Activated CD8-positive, alpha-beta T cell treated with anti-CD3 and anti-CD28 coated beads, Interleukin-2, amount 10 ng/mL, durations not matched to agents 7 days and 5 days (primary cell): ENCODE measurements at regions not wholly inside any gene's neighbourhood (a gene's known extent, or its start where the extent isn't known, plus 50 kb on each side); places are given as distances from the start of the nearest gene placed in this dataset.

Experiments
- ATAC-seq: fragments of 150-1000 bp; cut with Tn5 transposase; one replicate; pipeline ENCODE4 v1.10.0; 2021; ENCODE audit warnings: moderate library complexity
- CTCF ChIA-PET: fragments of 350-600 bp; sonication (Branson Sonifier 250); formaldehyde crosslinking; loops from one replicate; lab custom pipeline; 2021; ENCODE audit warnings: antibody characterized with exemption; lab: Charles Lee
- POLR2A ChIA-PET: fragments of 350-600 bp; sonication (Branson Sonifier 250); formaldehyde crosslinking; loops from one replicate; lab custom pipeline; 2021; ENCODE audit warnings: antibody characterized with exemption; lab: Charles Lee
- DNase-seq: peaks from one replicate; pipeline ENCODE4 v3.0.0-alpha.2; 2020
- H3K27ac Mint-ChIP-seq: one replicate; pipeline ENCODE4 v1.8.0; 2021; ENCODE audit warnings: mild to moderate bottlenecking, mixed read lengths
- H3K27me3 Mint-ChIP-seq: one replicate; pipeline ENCODE4 v1.8.0; 2021; ENCODE audit warnings: low read depth, mixed read lengths
- H3K36me3 Mint-ChIP-seq: one replicate; pipeline ENCODE4 v1.8.0; 2021; ENCODE audit warnings: low read depth, mixed read lengths
- H3K4me1 Mint-ChIP-seq: one replicate; pipeline ENCODE4 v1.8.0; 2021; ENCODE audit warnings: low read depth, mixed read lengths
- H3K4me3 Mint-ChIP-seq: one replicate; pipeline ENCODE4 v1.8.0; 2021; ENCODE audit warnings: mild to moderate bottlenecking, mixed read lengths
- H3K9me3 Mint-ChIP-seq: one replicate; pipeline ENCODE4 v1.8.0; 2022; ENCODE audit warnings: mixed read lengths; ENCODE audit not compliant: insufficient read depth

GRCh38 chr2:8547284-8548064 is 134.4 kb upstream of the ID2 start:
- DNase-seq, result no peak
- Mint-ChIP-seq H3K4me1 (peaks cover 76% of the 10 kb centered on the region), H3K27me3 (no peaks in the 10 kb centered on the region), H3K9me3 (no peaks in the 10 kb centered on the region), H3K4me3 (no peak overlapping the region), H3K27ac (peak overlapping the region; percentile 58), H3K36me3 (no peaks in the 10 kb centered on the region)
- ChIA-PET CTCF (no interaction called here), POLR2A (interaction anchor here (6.3 kb wide), 1 partner anchor 133 kb away, joined by 73 read pairs; the partner anchor contains the start of gene ID2)
- ATAC-seq, result no peak

GRCh38 chr2:8548065-8548618 is 133.7 kb upstream of the ID2 start:
- ChIA-PET POLR2A (interaction anchor here (0.7 to 1.7 kb wide), 2 partner anchors 29 to 134 kb away, joined by 3 to 8 read pairs; partner anchors contain the start of gene ID2), CTCF (interaction anchor here (1.2 to 1.5 kb wide), 3 partner anchors 8 to 132 kb away, joined by 3 to 4 read pairs (median 3); no protein-coding TSS in a partner anchor)
- Mint-ChIP-seq H3K36me3 (no peaks in the 10 kb centered on the region), H3K4me1 (peaks cover 71% of the 10 kb centered on the region), H3K9me3 (no peaks in the 10 kb centered on the region), H3K27me3 (no peaks in the 10 kb centered on the region), H3K4me3 (no peak overlapping the region), H3K27ac (peak overlapping the region; percentile 6)
- ATAC-seq, result no peak
- DNase-seq, result no peak

GRCh38 chr2:8548619-8549150 is 133.2 kb upstream of the ID2 start:
- DNase-seq, result no peak
- no peaks in the 10 kb centered on the region for H3K36me3 Mint-ChIP-seq
- POLR2A ChIA-PET, result interaction anchor here (0.7 to 1.7 kb wide), 2 partner anchors 29 to 134 kb away, joined by 3 to 8 read pairs; partner anchors contain the start of gene ID2
- peaks cover 65% of the 10 kb centered on the region for H3K4me1 Mint-ChIP-seq
- H3K27ac Mint-ChIP-seq, result peak overlapping the region; percentile 9
- CTCF ChIA-PET, result interaction anchor here (1.2 to 1.5 kb wide), 3 partner anchors 9 to 132 kb away, joined by 3 to 4 read pairs (median 3); no protein-coding TSS in a partner anchor
- no peak for ATAC-seq
- H3K9me3 Mint-ChIP-seq, result no peaks in the 10 kb centered on the region
- H3K4me3 Mint-ChIP-seq, result no peak overlapping the region
- H3K27me3 Mint-ChIP-seq, result no peaks in the 10 kb centered on the region

GRCh38 chr2:8549273-8549922 is 132.5 kb upstream of the ID2 start:
- CTCF ChIA-PET, result interaction anchor here (1.5 to 2.2 kb wide), 3 partner anchors 9 to 131 kb away, joined by 3 to 8 read pairs (median 4); no protein-coding TSS in a partner anchor
- no peaks in the 10 kb centered on the region for H3K9me3 Mint-ChIP-seq
- H3K27ac Mint-ChIP-seq, result peak overlapping the region; percentile 21
- H3K4me3 Mint-ChIP-seq, result no peak overlapping the region
- no peak for ATAC-seq
- no peaks in the 10 kb centered on the region for H3K36me3 Mint-ChIP-seq
- no peaks in the 10 kb centered on the region for H3K27me3 Mint-ChIP-seq
- no peak for DNase-seq
- POLR2A ChIA-PET, result interaction anchor here (1.7 kb wide), 1 partner anchor 133 kb away, joined by 8 read pairs; the partner anchor contains the start of gene ID2
- peaks cover 58% of the 10 kb centered on the region for H3K4me1 Mint-ChIP-seq

GRCh38 chr2:8549942-8550341 is 131.9 kb upstream of the ID2 start:
- Mint-ChIP-seq H3K27ac (peak overlapping the region; percentile 21), H3K36me3 (no peaks in the 10 kb centered on the region), H3K27me3 (no peaks in the 10 kb centered on the region), H3K4me1 (peaks cover 53% of the 10 kb centered on the region), H3K9me3 (no peaks in the 10 kb centered on the region), H3K4me3 (no peak overlapping the region)
- CTCF ChIA-PET, result interaction anchor here (1.5 to 2.2 kb wide), 2 partner anchors 10 kb away, joined by 3 to 8 read pairs; no protein-coding TSS in a partner anchor
- POLR2A ChIA-PET, result interaction anchor here (0.8 to 1.7 kb wide), 2 partner anchors 132 kb away, joined by 3 to 8 read pairs; partner anchors contain the start of gene ID2
- no peak for ATAC-seq
- DNase-seq, result no peak

- Mint-ChIP-seq H3K4me1 (peaks cover 47% of the 10 kb centered on the region), H3K4me3 (no peak overlapping the region), H3K36me3 (no peaks in the 10 kb centered on the region), H3K9me3 (no peaks in the 10 kb centered on the region), H3K27me3 (no peaks in the 10 kb centered on the region), H3K27ac (no peak overlapping the region)
- ChIA-PET CTCF (interaction anchor here (2.2 kb wide), 1 partner anchor 9 kb away, joined by 8 read pairs; no protein-coding TSS in a partner anchor), POLR2A (interaction anchor here (0.8 kb wide), 1 partner anchor 131 kb away, joined by 3 read pairs; the partner anchor contains the start of gene ID2)
- ATAC-seq, result no peak
- DNase-seq, result no peak
Measured at GRCh38 chr2:8550481-8550880, 131.4 kb upstream of the ID2 start.

- POLR2A ChIA-PET, result no interaction called here
- DNase-seq (no peak), ATAC-seq (no peak)
- Mint-ChIP-seq H3K27ac (peak overlapping the region; percentile 20), H3K36me3 (no peaks in the 10 kb centered on the region), H3K27me3 (no peaks in the 10 kb centered on the region), H3K4me3 (no peak overlapping the region), H3K9me3 (no peaks in the 10 kb centered on the region), H3K4me1 (peaks cover 42% of the 10 kb centered on the region)
- CTCF ChIA-PET, result interaction anchor here (2.2 kb wide), 1 partner anchor 9 kb away, joined by 8 read pairs; no protein-coding TSS in a partner anchor
Measured at GRCh38 chr2:8550937-8551621, 130.8 kb upstream of the ID2 start.

GRCh38 chr2:8551622-8552074 is 130.2 kb upstream of the ID2 start:
- Mint-ChIP-seq H3K4me3 (no peak overlapping the region), H3K27me3 (no peaks in the 10 kb centered on the region), H3K4me1 (peaks cover 37% of the 10 kb centered on the region), H3K27ac (peak overlapping the region; percentile 20), H3K36me3 (no peaks in the 10 kb centered on the region), H3K9me3 (no peaks in the 10 kb centered on the region)
- CTCF ChIA-PET, result no interaction called here
- POLR2A ChIA-PET, result no interaction called here
- ATAC-seq (peak; percentile 59), DNase-seq (no peak)

- Mint-ChIP-seq H3K4me3 (no peak overlapping the region), H3K9me3 (no peaks in the 10 kb centered on the region), H3K4me1 (peaks cover 31% of the 10 kb centered on the region), H3K27me3 (no peaks in the 10 kb centered on the region), H3K27ac (no peak overlapping the region), H3K36me3 (peaks cover 1% of the 10 kb centered on the region)
- ATAC-seq (no peak), DNase-seq (no peak)
- POLR2A ChIA-PET, result interaction anchor here (1.2 kb wide), 1 partner anchor 31 kb away, joined by 6 read pairs; no protein-coding TSS in a partner anchor
- CTCF ChIA-PET, result no interaction called here
Measured at GRCh38 chr2:8552293-8552801, 129.5 kb upstream of the ID2 start.

- POLR2A ChIA-PET, result interaction anchor here (0.8 kb wide), 1 partner anchor 129 kb away, joined by 3 read pairs; the partner anchor contains the start of gene ID2
- no peak for ATAC-seq
Measured at GRCh38 chr2:8553643-8554042, 128.2 kb upstream of the ID2 start.

More at GRCh38 chr2:8553643-8554042, 128.2 kb upstream of the ID2 start:
- DNase-seq, result no peak
- peaks cover 2% of the 10 kb centered on the region for H3K27me3 Mint-ChIP-seq
- peaks cover 11% of the 10 kb centered on the region for H3K36me3 Mint-ChIP-seq
- H3K4me1 Mint-ChIP-seq, result peaks cover 23% of the 10 kb centered on the region
- H3K27ac Mint-ChIP-seq, result no peak overlapping the region
- no peak overlapping the region for H3K4me3 Mint-ChIP-seq
- CTCF ChIA-PET, result interaction anchor here (1.0 to 1.4 kb wide), 2 partner anchors 71 to 139 kb away, joined by 3 read pairs; no protein-coding TSS in a partner anchor
- peaks cover 10% of the 10 kb centered on the region for H3K9me3 Mint-ChIP-seq
